Fibroblast of skin of scalp (primary cell): ENCODE measurements at regions not wholly inside any gene's neighbourhood (a gene's known extent, or its start where the extent isn't known, plus 50 kb on each side); places are given as distances from the start of the nearest gene placed in this dataset.

ENCODE experiments used
- DNase-seq: peaks from one replicate; pipeline ENCODE4 v3.0.0-alpha.2; 2013

GRCh38 chr18:40739029-40739428 is 1216.0 kb upstream of the PIK3C3 start:
- no peak for DNase-seq

GRCh38 chr18:40738321-40738880 is 1216.6 kb upstream of the PIK3C3 start:
- DNase-seq: no peak

- DNase-seq: no peak
Observed at GRCh38 chr18:40708726-40709125, 1246.3 kb upstream of the PIK3C3 start.

- DNase-seq: no peak
Observed at GRCh38 chr18:40707797-40708196, 1247.2 kb upstream of the PIK3C3 start.

GRCh38 chr18:40698129-40698528 is 1256.9 kb upstream of the PIK3C3 start:
- DNase-seq: no peak

GRCh38 chr18:40695526-40695925 is 1259.5 kb upstream of the PIK3C3 start:
- no peak for DNase-seq

GRCh38 chr18:40692871-40693270 is 1262.2 kb upstream of the PIK3C3 start:
- DNase-seq: no peak

GRCh38 chr18:40690062-40690461 is 1265.0 kb upstream of the PIK3C3 start:
- no peak for DNase-seq

- peak; percentile 27 for DNase-seq
Observed at GRCh38 chr18:40687399-40687798, 1267.6 kb upstream of the PIK3C3 start.

GRCh38 chr18:40686836-40687235 is 1268.2 kb upstream of the PIK3C3 start:
- no peak for DNase-seq

GRCh38 chr18:40685219-40685618 is 1269.8 kb upstream of the PIK3C3 start:
- DNase-seq: no peak

- no peak for DNase-seq
Observed at GRCh38 chr18:40678318-40678717, 1276.7 kb upstream of the PIK3C3 start.

- no peak for DNase-seq
Observed at GRCh38 chr18:40676668-40677067, 1278.4 kb upstream of the PIK3C3 start.

- no peak for DNase-seq
Observed at GRCh38 chr18:40673150-40673549, 1281.9 kb upstream of the PIK3C3 start.

- peak; percentile 10 for DNase-seq
Observed at GRCh38 chr18:40672590-40672989, 1282.4 kb upstream of the PIK3C3 start.

- no peak for DNase-seq
Observed at GRCh38 chr18:40670668-40671375, 1284.2 kb upstream of the PIK3C3 start.

- no peak for DNase-seq
Observed at GRCh38 chr18:40662898-40663437, 1292.1 kb upstream of the PIK3C3 start.

GRCh38 chr18:40653682-40654081 is 1301.4 kb upstream of the PIK3C3 start:
- no peak for DNase-seq

- no peak for DNase-seq
Observed at GRCh38 chr18:40652321-40652720, 1302.7 kb upstream of the PIK3C3 start.

GRCh38 chr18:40651163-40651562 is 1303.9 kb upstream of the PIK3C3 start:
- DNase-seq: no peak

GRCh38 chr18:40642692-40643229 is 1312.3 kb upstream of the PIK3C3 start:
- DNase-seq: no peak

GRCh38 chr18:40631319-40631718 is 1323.7 kb upstream of the PIK3C3 start:
- DNase-seq: no peak

- no peak for DNase-seq
Observed at GRCh38 chr18:40630496-40630895, 1324.5 kb upstream of the PIK3C3 start.

- DNase-seq: no peak
Observed at GRCh38 chr18:40624959-40625358, 1330.1 kb upstream of the PIK3C3 start.
